ENCODE measurements at regions not wholly inside any gene's neighbourhood (a gene's known extent, or its start where the extent isn't known, plus 50 kb on each side); places are given as distances from the start of the nearest gene placed in this dataset.

DNA sequence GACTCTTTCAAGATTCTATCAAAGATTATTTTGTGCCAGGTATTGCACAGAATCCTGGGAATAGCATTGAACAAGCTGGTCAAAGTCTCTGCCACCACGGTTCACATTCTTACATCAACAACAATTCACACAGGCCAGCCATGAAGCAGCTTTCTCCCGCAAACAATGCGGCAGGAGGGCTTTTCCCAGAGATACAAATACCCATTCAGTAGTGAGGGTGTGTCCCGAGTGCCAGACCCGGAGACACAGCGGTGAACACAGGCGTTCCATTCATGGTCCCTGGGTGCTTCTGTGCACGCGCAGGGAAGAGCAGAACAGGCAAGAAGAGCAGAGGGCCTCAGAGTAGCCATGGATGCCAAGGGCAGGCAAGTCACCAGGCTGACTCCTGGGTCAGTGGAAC, 83.3 kb upstream of the PDE10A start:
- Histone ChIP-seq H3K36me3 (replicated peaks in 1 of 2; ENCODE audit: control extremely low read depth in 1 of 2, control insufficient read depth in 1 of 2, extremely low read depth in 1 of 2, insufficient read depth in 2 of 2, low read length in 1 of 2) (no peaks in the 10 kb centered on the region), H3K27me3 (replicated peaks in 1 of 4; ENCODE audit: control extremely low read depth in 1 of 4, control insufficient read depth in 3 of 4, insufficient read depth in 4 of 4, low read length in 3 of 4) (no peaks in the 10 kb centered on the region), H3K79me2 (ENCODE audit: control insufficient read depth, insufficient read depth, low read length) (no peaks in the 10 kb centered on the region), H3K4me1 (ENCODE audit: control insufficient read depth in 2 of 2, insufficient read depth in 2 of 2, low read length in 2 of 2) (no peaks in the 10 kb centered on the region), H3K9ac (ENCODE audit: low read length) (no peak overlapping the region), H3K4me2 (replicated peaks; ENCODE audit: low read depth, low read length, poor library complexity, severe bottlenecking) (no peak overlapping the region), H2AFZ (ENCODE audit: insufficient read depth, low read depth, low read length, poor library complexity, severe bottlenecking) (no peak overlapping the region), H3K9me3 (ENCODE audit: control extremely low read depth in 1 of 3, control insufficient read depth in 2 of 3, insufficient read depth in 1 of 3, low read length in 2 of 3) (peaks cover 0 to 3% (median 0%) of the 10 kb centered on the region in 3 donors), H4K20me1 (ENCODE audit: control insufficient read depth, insufficient read depth, low read length, poor library complexity, severe bottlenecking) (no peaks in the 10 kb centered on the region), H3K27ac (ENCODE audit: low read length in 2 of 2) (no peak overlapping the region), H3K4me3 (ENCODE audit: control extremely low read depth in 1 of 5, extremely low read depth in 1 of 5, insufficient read depth in 1 of 5, low read depth in 2 of 5, low read length in 4 of 5) (no peak overlapping the region)
- CTCF ChIA-PET, result no interaction called here
- ATAC-seq (ENCODE audit: low read depth) (no peak), DNase-seq (no peak)
- no peak for TF ChIP-seq EZH2 (IDR thresholded peaks at IDR 0.05; ENCODE audit: borderline replicate concordance, insufficient read depth, low read depth, low read length, poor library complexity, severe bottlenecking)
- TF ChIP-seq, protein P1, sequence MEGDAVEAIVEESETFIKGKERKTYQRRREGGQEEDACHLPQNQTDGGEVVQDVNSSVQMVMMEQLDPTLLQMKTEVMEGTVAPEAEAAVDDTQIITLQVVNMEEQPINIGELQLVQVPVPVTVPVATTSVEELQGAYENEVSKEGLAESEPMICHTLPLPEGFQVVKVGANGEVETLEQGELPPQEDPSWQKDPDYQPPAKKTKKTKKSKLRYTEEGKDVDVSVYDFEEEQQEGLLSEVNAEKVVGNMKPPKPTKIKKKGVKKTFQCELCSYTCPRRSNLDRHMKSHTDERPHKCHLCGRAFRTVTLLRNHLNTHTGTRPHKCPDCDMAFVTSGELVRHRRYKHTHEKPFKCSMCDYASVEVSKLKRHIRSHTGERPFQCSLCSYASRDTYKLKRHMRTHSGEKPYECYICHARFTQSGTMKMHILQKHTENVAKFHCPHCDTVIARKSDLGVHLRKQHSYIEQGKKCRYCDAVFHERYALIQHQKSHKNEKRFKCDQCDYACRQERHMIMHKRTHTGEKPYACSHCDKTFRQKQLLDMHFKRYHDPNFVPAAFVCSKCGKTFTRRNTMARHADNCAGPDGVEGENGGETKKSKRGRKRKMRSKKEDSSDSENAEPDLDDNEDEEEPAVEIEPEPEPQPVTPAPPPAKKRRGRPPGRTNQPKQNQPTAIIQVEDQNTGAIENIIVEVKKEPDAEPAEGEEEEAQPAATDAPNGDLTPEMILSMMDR (IDR thresholded peaks at IDR 0.05), result no peak
- Mint-ChIP-seq H3K4me1 (no peaks in the 10 kb centered on the region), H3K4me3 (no peak overlapping the region), H3K27ac (no peak overlapping the region), H3K9me3 (ENCODE audit: insufficient read depth) (peaks cover 4% of the 10 kb centered on the region), H3K27me3 (no peaks in the 10 kb centered on the region)
- intact Hi-C loops (cut with micrococcal nuclease), result no loop called here
- 93% methylated on average over 7 of the region's 9 CpGs for WGBS (ENCODE audit: insufficient coverage)
- POLR2A ChIA-PET, result no interaction called here

DNA sequence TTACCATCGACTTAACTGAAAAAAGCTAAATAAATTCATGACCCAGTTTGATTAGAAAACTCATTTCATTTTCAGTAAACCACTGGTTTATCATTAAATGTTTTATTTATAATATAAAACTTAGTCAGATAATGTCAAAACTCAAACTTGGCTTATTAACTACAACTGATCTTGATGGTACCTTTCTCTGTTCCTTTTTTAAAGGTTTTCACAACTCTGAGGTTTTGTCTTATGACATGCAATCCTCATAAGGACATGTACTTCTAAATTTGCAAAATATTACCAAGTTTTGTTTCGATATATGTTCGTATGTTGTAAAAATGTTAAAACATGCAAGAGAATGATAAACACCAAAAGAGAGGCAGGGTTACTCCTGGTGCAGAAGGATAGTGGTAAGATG, 82.5 kb upstream of the PDE10A start:
- Histone ChIP-seq H2AFZ (ENCODE audit: insufficient read depth, low read depth, low read length, poor library complexity, severe bottlenecking) (no peak overlapping the region), H3K4me1 (ENCODE audit: control insufficient read depth in 2 of 2, insufficient read depth in 2 of 2, low read length in 2 of 2) (no peaks in the 10 kb centered on the region), H3K36me3 (replicated peaks in 1 of 2; ENCODE audit: control extremely low read depth in 1 of 2, control insufficient read depth in 1 of 2, extremely low read depth in 1 of 2, insufficient read depth in 2 of 2, low read length in 1 of 2) (no peaks in the 10 kb centered on the region), H3K4me2 (replicated peaks; ENCODE audit: low read depth, low read length, poor library complexity, severe bottlenecking) (no peak overlapping the region), H3K9me3 (ENCODE audit: control extremely low read depth in 1 of 3, control insufficient read depth in 2 of 3, insufficient read depth in 1 of 3, low read length in 2 of 3) (peaks cover 0 to 3% (median 0%) of the 10 kb centered on the region in 3 donors), H3K9ac (ENCODE audit: low read length) (no peak overlapping the region), H3K79me2 (ENCODE audit: control insufficient read depth, insufficient read depth, low read length) (no peaks in the 10 kb centered on the region), H3K27me3 (replicated peaks in 1 of 4; ENCODE audit: control extremely low read depth in 1 of 4, control insufficient read depth in 3 of 4, insufficient read depth in 4 of 4, low read length in 3 of 4) (no peaks in the 10 kb centered on the region), H3K4me3 (ENCODE audit: control extremely low read depth in 1 of 5, extremely low read depth in 1 of 5, insufficient read depth in 1 of 5, low read depth in 2 of 5, low read length in 4 of 5) (no peak overlapping the region), H4K20me1 (ENCODE audit: control insufficient read depth, insufficient read depth, low read length, poor library complexity, severe bottlenecking) (no peaks in the 10 kb centered on the region), H3K27ac (ENCODE audit: low read length in 2 of 2) (no peak overlapping the region)
- Mint-ChIP-seq H3K27me3 (no peaks in the 10 kb centered on the region), H3K4me3 (no peak overlapping the region), H3K4me1 (no peaks in the 10 kb centered on the region), H3K9me3 (ENCODE audit: insufficient read depth) (peaks cover 6% of the 10 kb centered on the region), H3K27ac (no peak overlapping the region)
- ChIA-PET POLR2A (no interaction called here), CTCF (no interaction called here)
- DNase-seq (no peak), ATAC-seq (ENCODE audit: low read depth) (no peak)
- WGBS (ENCODE audit: insufficient coverage), result no CpG with 5 or more reads among the region's 3 CpGs
- TF ChIP-seq EZH2 (IDR thresholded peaks at IDR 0.05; ENCODE audit: borderline replicate concordance, insufficient read depth, low read depth, low read length, poor library complexity, severe bottlenecking), result no peak
- TF ChIP-seq, protein P1 (IDR thresholded peaks at IDR 0.05), result no peak
- intact Hi-C loops (cut with micrococcal nuclease), result no loop called here

Data from B cell (primary cell).